ENCODE measurements at regions not wholly inside any gene's neighbourhood (a gene's known extent, or its start where the extent isn't known, plus 50 kb on each side); places are given as distances from the start of the nearest gene placed in this dataset.

DNA sequence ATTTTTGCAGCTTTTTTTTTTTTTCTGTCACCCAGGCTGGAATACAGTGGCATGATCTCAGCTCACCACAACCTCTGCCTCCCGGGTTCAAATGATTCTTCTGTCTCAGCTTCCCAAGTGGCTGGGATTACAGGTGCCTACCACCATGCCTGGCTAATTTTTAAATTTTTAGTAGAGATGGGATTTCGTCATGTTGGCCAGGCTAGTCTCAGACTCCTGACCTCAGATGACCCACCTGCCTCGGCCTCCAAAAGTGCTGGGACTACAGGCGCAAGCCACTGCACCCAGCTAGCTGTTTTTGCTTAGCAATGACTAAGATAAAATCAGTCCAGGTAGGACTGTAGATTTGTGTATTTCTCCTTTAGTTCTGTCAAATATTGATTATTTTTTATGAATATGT, 403.7 kb downstream of the PID1 start:
- Histone ChIP-seq H3K9me3 (no peaks in the 10 kb centered on the region), H3K4me3 (no peak overlapping the region), H3K27me3 (replicated peaks; ENCODE audit: insufficient read depth) (no peaks in the 10 kb centered on the region), H3K27ac (no peak overlapping the region), H3K36me3 (no peaks in the 10 kb centered on the region), H3K4me1 (replicated peaks) (no peaks in the 10 kb centered on the region)
- TF ChIP-seq POLR2AphosphoS5 (IDR thresholded peaks at IDR 0.05) (no peak), POLR2A (IDR thresholded peaks at IDR 0.05) (no peak)
- TF ChIP-seq, protein P1, sequence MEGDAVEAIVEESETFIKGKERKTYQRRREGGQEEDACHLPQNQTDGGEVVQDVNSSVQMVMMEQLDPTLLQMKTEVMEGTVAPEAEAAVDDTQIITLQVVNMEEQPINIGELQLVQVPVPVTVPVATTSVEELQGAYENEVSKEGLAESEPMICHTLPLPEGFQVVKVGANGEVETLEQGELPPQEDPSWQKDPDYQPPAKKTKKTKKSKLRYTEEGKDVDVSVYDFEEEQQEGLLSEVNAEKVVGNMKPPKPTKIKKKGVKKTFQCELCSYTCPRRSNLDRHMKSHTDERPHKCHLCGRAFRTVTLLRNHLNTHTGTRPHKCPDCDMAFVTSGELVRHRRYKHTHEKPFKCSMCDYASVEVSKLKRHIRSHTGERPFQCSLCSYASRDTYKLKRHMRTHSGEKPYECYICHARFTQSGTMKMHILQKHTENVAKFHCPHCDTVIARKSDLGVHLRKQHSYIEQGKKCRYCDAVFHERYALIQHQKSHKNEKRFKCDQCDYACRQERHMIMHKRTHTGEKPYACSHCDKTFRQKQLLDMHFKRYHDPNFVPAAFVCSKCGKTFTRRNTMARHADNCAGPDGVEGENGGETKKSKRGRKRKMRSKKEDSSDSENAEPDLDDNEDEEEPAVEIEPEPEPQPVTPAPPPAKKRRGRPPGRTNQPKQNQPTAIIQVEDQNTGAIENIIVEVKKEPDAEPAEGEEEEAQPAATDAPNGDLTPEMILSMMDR (IDR thresholded peaks at IDR 0.05) = no peak
- no peak for DNase-seq (ENCODE audit: low spot score)
- intact Hi-C loops (cut with DNase I) = no loop called here
- 94% methylated on average over 4 of the region's 4 CpGs for WGBS

DNA sequence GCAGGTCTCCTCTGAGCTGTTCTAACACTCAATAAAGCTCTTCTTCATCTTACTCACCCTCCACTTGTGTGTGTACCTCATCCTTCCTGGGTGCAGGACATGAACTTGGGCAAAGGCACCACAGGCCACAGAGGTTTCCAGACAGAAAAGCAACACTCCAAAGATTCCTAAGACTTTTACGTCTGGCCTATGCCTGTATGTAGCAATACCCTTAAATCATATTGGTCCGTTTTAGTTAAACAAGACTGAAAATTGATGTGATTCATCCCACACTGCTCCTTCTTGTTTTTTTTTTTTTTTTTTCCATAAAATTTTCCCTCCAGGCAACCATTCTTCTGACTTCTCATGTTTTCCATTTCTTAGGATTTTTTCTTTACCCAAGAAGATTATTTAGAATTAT, 404.3 kb downstream of the PID1 start:
- Histone ChIP-seq H3K27me3 (replicated peaks; ENCODE audit: insufficient read depth) (no peaks in the 10 kb centered on the region), H3K4me1 (replicated peaks) (no peaks in the 10 kb centered on the region), H3K4me3 (no peak overlapping the region), H3K36me3 (no peaks in the 10 kb centered on the region), H3K27ac (no peak overlapping the region), H3K9me3 (no peaks in the 10 kb centered on the region)
- DNase-seq (ENCODE audit: low spot score) = no peak
- WGBS = 81% methylated on average over 2 of the region's 2 CpGs
- intact Hi-C loops (cut with DNase I) = no loop called here
- no peak for TF ChIP-seq POLR2A (IDR thresholded peaks at IDR 0.05)
- TF ChIP-seq, protein P1 (IDR thresholded peaks at IDR 0.05) = no peak
- TF ChIP-seq POLR2AphosphoS5 (IDR thresholded peaks at IDR 0.05) = no peak

DNA sequence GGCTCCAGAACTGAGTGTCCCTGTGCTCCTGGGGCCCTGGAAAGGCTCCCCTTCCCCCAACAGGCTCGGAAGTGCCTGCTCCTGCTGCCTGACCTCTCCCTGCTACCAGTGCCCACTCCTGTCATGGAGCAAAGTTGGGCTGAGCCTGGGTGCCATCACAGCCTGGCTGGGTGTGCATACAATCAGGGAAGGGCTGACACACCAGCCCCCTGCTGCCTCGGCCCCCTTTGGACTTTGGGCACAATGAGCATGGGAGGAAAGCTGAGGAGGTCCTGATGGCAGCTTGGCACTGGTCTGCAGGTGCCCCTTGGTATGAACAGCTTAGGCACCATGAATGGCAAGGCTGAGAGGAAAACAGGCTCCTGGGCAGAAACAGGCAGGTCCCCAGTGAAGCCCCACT, 405.0 kb downstream of the PID1 start:
- no peaks in the 10 kb centered on the region for H3K27me3 ChIP-seq (replicated peaks; ENCODE audit: insufficient read depth)
- no peak overlapping the region for H3K27ac ChIP-seq
- intact Hi-C loops (cut with DNase I) = no loop called here
- H3K9me3 ChIP-seq = no peaks in the 10 kb centered on the region
- H3K4me1 ChIP-seq (replicated peaks) = no peaks in the 10 kb centered on the region
- no peaks in the 10 kb centered on the region for H3K36me3 ChIP-seq
- no peak overlapping the region for H3K4me3 ChIP-seq
- TF ChIP-seq, protein P1 (IDR thresholded peaks at IDR 0.05) = no peak
- TF ChIP-seq POLR2A (IDR thresholded peaks at IDR 0.05) = no peak
- no peak for TF ChIP-seq POLR2AphosphoS5 (IDR thresholded peaks at IDR 0.05)
- no peak for DNase-seq (ENCODE audit: low spot score)
- 71% methylated on average over 2 of the region's 2 CpGs for WGBS

DNA sequence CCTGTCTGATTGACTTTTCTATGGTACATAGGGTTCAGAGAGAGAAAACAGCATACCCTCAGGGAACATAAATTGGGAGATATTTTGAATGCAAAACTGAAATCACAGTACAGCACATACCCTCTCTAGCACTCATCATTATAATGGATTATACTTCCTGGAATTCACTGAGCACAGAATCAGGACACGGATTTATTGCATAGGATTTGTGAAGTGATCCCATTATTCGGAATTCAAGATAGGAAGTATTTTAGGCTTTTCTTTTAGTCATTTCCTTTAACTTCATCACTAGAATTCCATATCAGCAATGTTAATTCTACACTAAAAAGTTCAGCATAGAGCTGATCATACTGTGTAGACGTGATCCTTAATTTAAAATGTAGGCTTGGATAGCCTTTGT, 407.0 kb downstream of the PID1 start:
- H3K27ac ChIP-seq = no peak overlapping the region
- no peak for TF ChIP-seq POLR2AphosphoS5 (IDR thresholded peaks at IDR 0.05)
- intact Hi-C loops (cut with DNase I) = no loop called here
- DNase-seq (ENCODE audit: low spot score) = no peak
- H3K9me3 ChIP-seq = no peaks in the 10 kb centered on the region
- no peaks in the 10 kb centered on the region for H3K27me3 ChIP-seq (replicated peaks; ENCODE audit: insufficient read depth)
- H3K36me3 ChIP-seq = no peaks in the 10 kb centered on the region
- 93% methylated on average over 3 of the region's 3 CpGs for WGBS
- no peaks in the 10 kb centered on the region for H3K4me1 ChIP-seq (replicated peaks)
- H3K4me3 ChIP-seq = no peak overlapping the region

DNA sequence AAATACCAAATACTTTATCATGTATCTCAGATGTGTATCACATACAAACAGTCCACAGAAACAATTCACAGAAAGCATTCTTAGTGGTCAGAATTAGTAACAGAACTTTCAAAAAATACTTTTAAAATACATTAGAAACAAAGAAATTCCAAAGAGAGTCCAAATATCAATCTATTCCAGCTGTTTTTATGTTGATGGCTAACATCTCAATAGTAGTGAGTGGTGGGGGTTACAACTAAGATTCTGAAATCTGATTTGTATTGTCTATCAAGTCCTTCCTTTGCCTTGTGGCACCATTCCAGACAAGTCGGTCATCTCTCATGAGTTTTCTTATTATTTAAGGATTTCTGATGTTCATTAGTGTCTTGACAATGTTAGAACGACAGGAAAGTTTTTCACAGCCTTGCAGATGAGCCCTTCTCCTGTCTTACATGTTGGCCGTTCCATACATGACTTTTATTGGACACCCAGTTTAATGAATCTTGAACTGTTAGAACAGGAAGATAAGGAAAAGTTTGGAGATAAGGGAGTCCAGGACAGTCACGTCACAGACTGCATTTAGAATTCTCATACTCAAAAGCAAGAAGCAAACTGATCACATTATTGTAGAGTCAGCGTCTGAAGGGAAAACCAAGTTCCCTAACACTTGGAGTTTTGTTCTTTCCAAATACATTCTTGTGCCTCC, 410.3 kb downstream of the PID1 start:
- H3K27me3 ChIP-seq (replicated peaks; ENCODE audit: insufficient read depth) = no peaks in the 10 kb centered on the region
- WGBS = 67% methylated on average over 5 of the region's 5 CpGs
- no peaks in the 10 kb centered on the region for H3K4me1 ChIP-seq (replicated peaks)
- H3K4me3 ChIP-seq = no peak overlapping the region
- no peaks in the 10 kb centered on the region for H3K36me3 ChIP-seq
- no peak overlapping the region for H3K27ac ChIP-seq
- intact Hi-C loops (cut with DNase I) = no loop called here
- TF ChIP-seq POLR2AphosphoS5 (IDR thresholded peaks at IDR 0.05) (no peak), POLR2A (IDR thresholded peaks at IDR 0.05) (no peak)
- TF ChIP-seq, protein P1 (IDR thresholded peaks at IDR 0.05) = no peak
- no peaks in the 10 kb centered on the region for H3K9me3 ChIP-seq
- DNase-seq (ENCODE audit: low spot score) = no peak
